ENCODE measurements at regions not wholly inside any gene's neighbourhood (a gene's known extent, or its start where the extent isn't known, plus 50 kb on each side); places are given as distances from the start of the nearest gene placed in this dataset.

DNA sequence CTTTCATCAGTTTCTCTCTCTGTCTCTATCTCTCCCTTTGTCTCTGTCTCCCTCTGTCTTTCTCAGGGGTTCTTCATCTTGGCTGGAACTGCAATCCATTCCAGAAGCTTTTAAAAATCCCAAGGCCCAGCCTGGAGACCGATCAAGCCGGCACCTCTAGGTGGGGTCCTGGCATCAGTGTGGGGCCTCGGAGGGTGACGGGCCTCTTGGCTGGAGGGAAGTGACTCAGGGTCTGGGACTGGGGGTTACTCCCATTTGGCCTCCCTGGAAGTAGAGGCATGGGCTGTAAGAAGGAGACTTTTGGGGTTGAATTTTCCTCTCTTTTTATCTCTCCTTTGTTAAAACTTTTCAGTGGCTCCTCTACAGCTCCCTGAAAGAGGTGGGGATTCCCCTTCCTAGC is 52.8 kb upstream of the OTOF start:
- POLR2A ChIA-PET = no interaction called here
- Histone ChIP-seq H4K20me1 (replicated peaks; ENCODE audit: control insufficient read depth, extremely low read depth, insufficient read depth, low read length) (no peaks in the 10 kb centered on the region), H2AFZ (ENCODE audit: low read depth, low read length) (peak overlapping the region; percentile 34), H3K36me3 (ENCODE audit: control insufficient read depth in 2 of 2, extremely low read depth in 1 of 2, insufficient read depth in 2 of 2, low read length in 2 of 2) (no peaks in the 10 kb centered on the region), H3K9me1 (replicated peaks; ENCODE audit: control insufficient read depth, extremely low read depth, insufficient read depth, low read length) (no peaks in the 10 kb centered on the region), H3K79me2 (ENCODE audit: control insufficient read depth, insufficient read depth, low read length) (no peaks in the 10 kb centered on the region), H3K4me3 (replicated peaks in 1 of 3; ENCODE audit: insufficient read depth in 1 of 3, low read depth in 1 of 3, low read length in 3 of 3) (no peak overlapping the region), H3K27ac (ENCODE audit: insufficient read depth, low read depth, low read length) (no peak overlapping the region), H3K4me1 (ENCODE audit: control insufficient read depth, extremely low read depth, insufficient read depth, low read length) (peaks cover 4% of the 10 kb centered on the region), H3K9ac (replicated peaks; ENCODE audit: extremely low read depth, insufficient read depth, low read length) (no peak overlapping the region), H3K4me2 (ENCODE audit: insufficient read depth, low read length) (no peak overlapping the region), H3K9me3 (replicated peaks; ENCODE audit: control insufficient read depth, insufficient read depth, low read length) (no peaks in the 10 kb centered on the region), H3K27me3 (ENCODE audit: control insufficient read depth in 2 of 2, insufficient read depth in 2 of 2, low read length in 2 of 2) (no peaks in the 10 kb centered on the region)
- CTCF ChIA-PET = interaction anchor here (0.8 to 2.9 kb wide), 2 partner anchors 10 to 47 kb away, joined by 6 to 10 read pairs; no protein-coding TSS in a partner anchor
- intact Hi-C loops (cut with micrococcal nuclease) = loop anchor here (5.0 kb wide), 1 partner anchor 47 kb away; no protein-coding TSS in a partner anchor
- DNase-seq (ENCODE audit: low read depth, low spot score) = peak; percentile 7
- TF ChIP-seq JUN (IDR thresholded peaks at IDR 0.05; ENCODE audit: borderline replicate concordance, insufficient read depth, insufficient read length, low read depth) (no peak), FOS (IDR thresholded peaks at IDR 0.05; ENCODE audit: borderline replicate concordance, insufficient read depth, low read length) (peak; percentile 19)
- BruUV-seq (replicated peaks) = no TSS peak
- FAIRE-seq = no peak
- dilution Hi-C loops (cut with MboI; ENCODE audit: extremely low pct_ligation_motif_present, low sequenced_read_pairs) = no loop called here

DNA sequence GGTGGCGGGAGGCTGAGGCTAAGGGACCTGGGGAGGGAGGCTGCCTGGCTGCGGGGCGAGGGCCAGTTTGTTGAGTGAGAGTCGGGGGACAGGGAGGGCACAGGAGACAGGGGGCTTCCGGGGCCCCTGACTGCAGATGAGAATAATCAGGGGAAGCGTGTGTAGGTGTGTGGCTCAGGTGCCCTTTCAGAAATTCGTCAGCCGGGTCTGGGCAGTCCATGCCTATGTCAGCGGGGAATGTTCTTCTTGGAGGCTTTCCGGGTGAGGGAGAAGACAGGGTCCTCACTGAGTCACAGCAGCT is 52.3 kb upstream of the OTOF start:
- dilution Hi-C loops (cut with MboI; ENCODE audit: extremely low pct_ligation_motif_present, low sequenced_read_pairs) (no loop called here), intact Hi-C loops (cut with micrococcal nuclease) (loop anchor here (5.0 kb wide), 1 partner anchor 47 kb away; no protein-coding TSS in a partner anchor)
- Histone ChIP-seq H3K27ac (ENCODE audit: insufficient read depth, low read depth, low read length) (no peak overlapping the region), H3K27me3 (ENCODE audit: control insufficient read depth in 2 of 2, insufficient read depth in 2 of 2, low read length in 2 of 2) (no peaks in the 10 kb centered on the region), H3K9me1 (replicated peaks; ENCODE audit: control insufficient read depth, extremely low read depth, insufficient read depth, low read length) (no peaks in the 10 kb centered on the region), H3K36me3 (ENCODE audit: control insufficient read depth in 2 of 2, extremely low read depth in 1 of 2, insufficient read depth in 2 of 2, low read length in 2 of 2) (no peaks in the 10 kb centered on the region), H3K4me1 (ENCODE audit: control insufficient read depth, extremely low read depth, insufficient read depth, low read length) (peaks cover 4% of the 10 kb centered on the region), H3K9me3 (replicated peaks; ENCODE audit: control insufficient read depth, insufficient read depth, low read length) (no peaks in the 10 kb centered on the region), H3K4me3 (replicated peaks in 1 of 3; ENCODE audit: insufficient read depth in 1 of 3, low read depth in 1 of 3, low read length in 3 of 3) (no peak overlapping the region), H3K9ac (replicated peaks; ENCODE audit: extremely low read depth, insufficient read depth, low read length) (no peak overlapping the region), H4K20me1 (replicated peaks; ENCODE audit: control insufficient read depth, extremely low read depth, insufficient read depth, low read length) (no peaks in the 10 kb centered on the region), H3K4me2 (ENCODE audit: insufficient read depth, low read length) (no peak overlapping the region), H2AFZ (ENCODE audit: low read depth, low read length) (peak overlapping the region; percentile 34), H3K79me2 (ENCODE audit: control insufficient read depth, insufficient read depth, low read length) (no peaks in the 10 kb centered on the region)
- FAIRE-seq (no peak), DNase-seq (ENCODE audit: low read depth, low spot score) (no peak)
- ChIA-PET POLR2A (no interaction called here), CTCF (interaction anchor here (0.8 kb wide), 1 partner anchor 11 kb away, joined by 6 read pairs; no protein-coding TSS in a partner anchor)
- TF ChIP-seq MYC (IDR thresholded peaks at IDR 0.05; ENCODE audit: low read depth, low read length) (no peak), GATA2 (IDR thresholded peaks at IDR 0.05; ENCODE audit: insufficient read depth, insufficient read length, low read depth, low read length) (no peak), POLR2AphosphoS5 (IDR thresholded peaks at IDR 0.05; ENCODE audit: insufficient read depth, low read depth, low read length) (no peak), POLR2A (IDR thresholded peaks at IDR 0.05; ENCODE audit: low read depth, low read length) (no peak), FOS (IDR thresholded peaks at IDR 0.05; ENCODE audit: borderline replicate concordance, insufficient read depth, low read length) (no peak), JUN (IDR thresholded peaks at IDR 0.05; ENCODE audit: borderline replicate concordance, insufficient read depth, insufficient read length, low read depth) (no peak), EZH2 (IDR thresholded peaks at IDR 0.05; ENCODE audit: borderline replicate concordance, low read depth, low read length, severe bottlenecking) (no peak)
- TF ChIP-seq, protein P1, sequence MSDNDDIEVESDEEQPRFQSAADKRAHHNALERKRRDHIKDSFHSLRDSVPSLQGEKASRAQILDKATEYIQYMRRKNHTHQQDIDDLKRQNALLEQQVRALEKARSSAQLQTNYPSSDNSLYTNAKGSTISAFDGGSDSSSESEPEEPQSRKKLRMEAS (IDR thresholded peaks at IDR 0.05; ENCODE audit: insufficient read depth, insufficient read length) = no peak
- TF ChIP-seq, protein P2, sequence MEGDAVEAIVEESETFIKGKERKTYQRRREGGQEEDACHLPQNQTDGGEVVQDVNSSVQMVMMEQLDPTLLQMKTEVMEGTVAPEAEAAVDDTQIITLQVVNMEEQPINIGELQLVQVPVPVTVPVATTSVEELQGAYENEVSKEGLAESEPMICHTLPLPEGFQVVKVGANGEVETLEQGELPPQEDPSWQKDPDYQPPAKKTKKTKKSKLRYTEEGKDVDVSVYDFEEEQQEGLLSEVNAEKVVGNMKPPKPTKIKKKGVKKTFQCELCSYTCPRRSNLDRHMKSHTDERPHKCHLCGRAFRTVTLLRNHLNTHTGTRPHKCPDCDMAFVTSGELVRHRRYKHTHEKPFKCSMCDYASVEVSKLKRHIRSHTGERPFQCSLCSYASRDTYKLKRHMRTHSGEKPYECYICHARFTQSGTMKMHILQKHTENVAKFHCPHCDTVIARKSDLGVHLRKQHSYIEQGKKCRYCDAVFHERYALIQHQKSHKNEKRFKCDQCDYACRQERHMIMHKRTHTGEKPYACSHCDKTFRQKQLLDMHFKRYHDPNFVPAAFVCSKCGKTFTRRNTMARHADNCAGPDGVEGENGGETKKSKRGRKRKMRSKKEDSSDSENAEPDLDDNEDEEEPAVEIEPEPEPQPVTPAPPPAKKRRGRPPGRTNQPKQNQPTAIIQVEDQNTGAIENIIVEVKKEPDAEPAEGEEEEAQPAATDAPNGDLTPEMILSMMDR (IDR thresholded peaks at IDR 0.05; ENCODE audit: extremely low read depth in 1 of 2, insufficient read depth in 1 of 2, low read depth in 1 of 2, low read length in 2 of 2) = no peak
- BruUV-seq (replicated peaks) = no TSS peak

All from endothelial cell of umbilical vein (primary cell).